SKM-1 treated with dmso at 0.1 percent for 144 hours (cell line): ENCODE measurements at regions not wholly inside any gene's neighbourhood (a gene's known extent, or its start where the extent isn't known, plus 50 kb on each side); places are given as distances from the start of the nearest gene placed in this dataset.
"Not testable (repeated sequence)": the region's sequence is repeated elsewhere in the genome, so short reads cannot be mapped to it uniquely, and the experiment has no call there.

Source experiments
- DNase-seq: peaks from one replicate; lab custom pipeline; 2025; ENCODE audit not compliant: unreplicated experiment; lab: John Stamatoyannopoulos, UW

DNA sequence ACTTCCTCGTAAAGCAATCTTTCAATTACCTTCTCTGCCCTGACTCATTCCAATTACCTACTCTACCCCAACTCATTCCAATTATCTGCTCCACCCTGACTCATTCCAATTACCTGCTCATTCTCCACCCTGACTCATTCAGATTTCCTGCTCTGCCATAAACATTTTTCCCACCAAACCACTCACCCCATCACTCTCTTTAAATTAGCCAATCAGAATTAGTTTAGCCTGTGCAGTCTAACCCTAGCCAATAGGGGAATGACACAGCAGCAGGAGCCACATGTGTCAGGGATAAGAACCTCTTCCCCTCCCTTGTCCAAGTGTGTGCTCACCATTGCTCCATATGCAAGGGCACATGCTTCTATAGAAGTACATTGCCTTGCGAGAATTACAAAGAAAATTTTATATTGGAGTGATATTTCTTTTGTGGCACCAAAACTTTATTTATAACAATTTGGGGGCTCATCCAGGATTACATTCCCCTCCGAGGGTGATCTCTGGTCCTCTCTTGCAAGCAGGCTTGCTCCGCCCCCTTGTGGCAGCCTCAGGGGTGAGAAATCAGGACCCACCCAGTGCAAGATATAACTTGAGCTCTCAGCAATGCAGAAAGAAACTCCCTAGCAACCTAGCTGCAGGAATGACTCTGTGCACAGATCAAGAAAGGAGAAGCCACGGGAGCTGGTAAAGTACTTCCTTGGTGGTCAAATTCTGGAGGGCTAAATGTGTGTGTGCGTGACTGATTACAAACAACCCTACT lies 551.9 kb upstream of the EYS start:
- DNase-seq, result not testable (repeated sequence)

DNA sequence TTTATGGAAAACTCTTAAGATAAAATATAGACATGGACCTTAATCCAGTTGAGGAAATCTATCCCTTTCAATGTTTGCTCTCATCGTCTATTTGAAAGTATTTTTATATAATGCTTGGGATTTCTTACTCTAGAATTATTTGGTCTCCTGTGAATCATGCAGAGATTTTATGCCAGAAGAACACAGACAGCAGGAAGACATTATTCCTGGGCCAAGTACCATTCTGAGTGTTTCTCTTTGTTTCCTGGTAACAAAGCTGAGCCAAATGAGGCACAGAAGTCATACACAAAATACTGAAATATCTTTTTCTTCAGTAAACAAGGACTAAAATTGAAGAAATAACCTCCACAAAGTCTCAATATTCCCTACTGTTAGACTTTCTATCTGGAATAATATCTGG lies 538.2 kb upstream of the EYS start:
- DNase-seq, result no peak

DNA sequence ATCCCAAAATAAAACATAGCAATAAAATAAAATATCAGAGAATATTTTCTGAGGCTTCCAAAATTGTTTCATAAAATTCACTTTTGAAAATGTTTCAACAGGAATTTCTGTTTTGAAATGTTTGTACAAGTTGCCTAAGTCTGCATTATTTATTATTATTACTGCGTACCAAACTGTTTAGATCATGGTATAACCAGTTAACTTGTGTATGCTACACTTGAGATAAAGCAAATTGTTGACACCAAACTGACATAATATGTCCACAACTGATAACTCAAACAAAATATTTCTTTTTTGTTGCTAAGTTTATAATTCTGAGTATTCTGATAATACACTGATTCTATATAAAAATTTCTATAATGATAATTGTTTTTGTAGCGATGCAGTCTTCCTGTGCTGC lies 531.8 kb upstream of the EYS start:
- no peak for DNase-seq

DNA sequence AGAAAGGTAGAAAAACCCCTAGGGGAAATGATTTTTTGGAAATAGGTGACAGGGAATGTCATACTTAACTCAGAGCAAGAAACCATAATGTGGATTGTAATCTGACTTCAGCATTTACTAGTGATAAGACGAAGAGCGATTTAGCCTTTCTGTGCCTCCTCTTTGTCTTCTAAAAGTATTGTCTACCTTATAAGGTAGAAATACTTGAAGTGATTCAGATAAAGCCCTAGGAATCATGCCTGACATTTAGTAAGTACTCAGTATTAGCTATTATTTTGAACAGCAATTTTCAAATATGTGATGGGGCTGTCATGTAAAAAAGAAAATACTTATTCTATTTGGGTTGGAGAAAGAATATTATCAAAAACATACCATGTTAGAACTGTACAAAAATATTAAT lies 525.9 kb upstream of the EYS start:
- no peak for DNase-seq

DNA sequence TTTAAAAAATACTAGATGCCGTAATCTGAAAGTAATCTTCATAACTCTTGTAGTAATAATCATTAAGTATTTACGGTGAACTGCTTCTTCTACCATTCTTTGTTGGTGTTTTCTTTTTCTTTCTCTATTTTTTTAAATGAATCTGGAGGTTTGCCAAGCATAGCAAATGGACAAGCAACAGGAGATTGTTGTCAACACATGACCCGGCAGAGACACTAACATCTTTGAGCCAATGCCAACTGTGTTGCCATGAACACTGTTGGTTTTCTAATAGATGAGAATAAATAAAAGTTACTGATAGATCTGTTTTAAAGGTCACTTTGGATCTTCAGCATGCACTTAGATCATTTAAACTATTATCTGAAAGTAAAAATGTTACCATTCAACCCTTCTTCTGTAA lies 523.6 kb upstream of the EYS start:
- DNase-seq, result no peak

DNA sequence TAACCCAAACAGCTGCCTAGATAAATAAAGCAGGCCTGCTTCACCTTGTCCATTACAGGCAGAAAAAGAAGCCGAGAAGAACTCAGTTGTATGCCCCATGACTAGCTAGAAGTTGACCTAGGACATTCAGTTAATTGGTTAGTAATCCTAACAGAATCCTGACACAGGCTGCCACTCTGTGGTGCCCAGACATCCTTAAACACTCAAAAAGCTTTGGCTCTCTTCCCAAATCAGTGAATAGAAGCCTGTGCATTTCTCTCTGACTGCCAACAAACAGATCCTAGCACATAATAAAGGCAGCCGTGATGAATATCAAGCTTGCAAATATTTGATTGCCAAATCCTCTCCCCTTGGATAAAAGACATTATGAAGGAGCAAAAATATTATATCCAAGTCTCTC lies 519.1 kb upstream of the EYS start:
- no peak for DNase-seq

DNA sequence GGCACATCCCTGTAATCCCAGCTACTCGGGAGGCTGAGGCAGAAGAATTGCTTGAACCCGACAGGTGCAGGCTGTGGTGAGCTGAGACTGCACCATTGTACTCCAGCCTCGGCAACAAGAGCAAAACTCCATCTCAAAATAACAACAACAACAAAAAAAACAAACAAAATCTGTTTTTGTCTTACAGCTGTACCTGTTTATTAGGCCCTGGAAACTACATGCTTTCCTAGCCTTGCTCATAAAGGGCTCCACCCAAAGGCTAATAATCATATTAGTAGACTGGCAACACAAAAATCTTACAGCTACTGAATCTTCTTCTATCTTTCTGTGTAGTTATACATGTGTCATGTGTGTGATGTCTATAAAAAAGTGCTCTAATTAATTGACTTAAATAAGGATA lies 503.9 kb upstream of the EYS start:
- DNase-seq, result no peak

DNA sequence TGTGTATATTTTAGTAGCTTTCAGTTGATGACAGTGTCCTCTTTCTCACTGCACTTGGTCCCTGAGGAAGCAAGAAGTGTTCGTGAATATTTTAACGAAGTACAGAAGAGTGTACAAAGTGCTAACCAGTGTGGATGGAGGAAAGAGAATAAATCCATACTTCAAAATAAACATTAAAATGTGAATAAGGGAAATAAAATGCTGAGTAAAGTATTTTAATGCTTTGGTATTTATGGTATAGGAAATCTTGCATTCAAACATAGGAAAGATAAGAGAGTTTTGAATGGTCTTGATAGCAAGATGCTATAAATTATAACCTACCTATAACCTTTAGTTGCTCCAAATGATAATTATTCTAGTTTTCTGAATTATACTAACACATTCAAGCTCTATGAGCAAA lies 493.4 kb upstream of the EYS start:
- no peak for DNase-seq

DNA sequence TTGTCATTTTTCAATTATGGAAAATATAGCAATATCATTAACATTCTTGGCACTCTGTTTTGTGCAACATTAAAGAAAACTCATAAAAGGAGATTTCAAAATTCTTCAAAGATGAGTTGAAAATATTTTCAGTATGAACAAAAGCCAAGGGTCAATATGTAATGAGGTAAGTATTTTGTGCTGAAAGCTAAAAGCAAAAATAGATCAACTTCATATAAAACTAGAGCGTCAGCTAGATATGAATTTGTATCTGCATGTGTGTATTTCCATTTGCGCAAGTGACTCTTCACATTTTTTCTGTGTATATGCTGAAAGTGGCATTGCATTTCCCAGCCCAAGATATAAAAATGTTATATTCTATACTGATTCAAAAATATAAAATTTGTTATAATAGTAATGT lies 492.1 kb upstream of the EYS start:
- no peak for DNase-seq

DNA sequence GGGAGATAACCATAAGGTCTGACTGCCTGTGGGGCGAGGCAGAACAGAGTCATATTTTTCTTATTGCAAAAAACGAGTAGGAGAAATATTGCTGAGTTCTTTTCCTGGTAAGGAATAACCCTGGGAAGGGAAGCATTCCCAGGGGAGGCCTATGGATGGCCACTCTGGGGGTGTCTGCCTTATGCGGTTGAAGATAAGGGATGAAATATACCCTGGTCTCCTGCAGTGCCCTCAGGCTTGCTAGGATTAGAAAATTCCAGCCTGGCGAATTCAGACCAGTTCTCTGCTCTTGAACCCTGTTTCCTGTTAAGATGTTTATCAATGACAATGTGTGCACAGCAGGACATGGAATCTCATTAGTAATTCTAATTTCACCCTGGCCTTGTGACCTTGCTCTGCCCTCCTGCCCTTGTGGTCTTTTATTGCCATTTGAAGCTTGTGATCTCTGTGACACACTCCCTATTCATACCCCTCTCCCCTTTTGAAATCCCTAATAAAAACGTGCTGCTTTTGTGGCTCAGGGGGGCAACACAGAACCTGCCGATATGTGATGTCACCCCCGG lies 491.1 kb upstream of the EYS start:
- no peak for DNase-seq

DNA sequence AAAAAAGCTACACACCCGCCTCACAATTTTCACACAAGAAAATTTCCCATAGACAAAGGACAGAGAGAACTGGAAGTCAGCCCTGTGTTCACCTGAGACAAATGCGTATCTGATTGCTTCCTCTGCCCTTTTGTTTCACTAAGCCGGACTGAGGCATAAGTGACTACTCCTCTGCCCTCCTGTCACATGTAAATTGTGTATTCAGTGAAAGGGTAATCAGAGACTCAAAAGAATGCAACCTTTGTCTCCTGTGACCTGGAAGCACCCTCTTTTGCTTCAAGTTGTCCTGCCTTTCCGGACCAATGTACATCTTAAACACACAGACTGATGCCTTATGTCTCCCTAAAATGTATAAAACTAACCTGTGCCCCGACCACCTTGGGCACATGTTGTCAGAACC lies 483.8 kb upstream of the EYS start:
- DNase-seq, result no peak

DNA sequence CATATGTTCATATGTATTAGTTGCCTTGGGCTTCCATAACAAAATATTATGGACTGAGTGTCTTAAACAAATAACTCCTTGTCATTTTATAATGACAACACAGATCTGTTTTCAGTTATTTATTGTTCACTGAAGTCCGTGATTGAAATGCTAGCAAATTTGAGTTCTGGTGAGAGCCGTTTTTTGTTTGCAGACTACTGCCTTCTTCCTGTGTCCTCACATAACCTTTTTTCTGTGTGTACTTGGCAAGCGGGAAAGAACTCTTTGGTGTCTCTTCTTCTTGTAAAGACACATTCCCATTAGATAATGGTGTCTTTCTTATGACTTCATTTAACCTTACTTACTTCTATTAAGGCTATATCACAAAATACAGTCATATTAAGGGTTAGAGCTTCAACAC lies 482.9 kb upstream of the EYS start:
- no peak for DNase-seq

DNA sequence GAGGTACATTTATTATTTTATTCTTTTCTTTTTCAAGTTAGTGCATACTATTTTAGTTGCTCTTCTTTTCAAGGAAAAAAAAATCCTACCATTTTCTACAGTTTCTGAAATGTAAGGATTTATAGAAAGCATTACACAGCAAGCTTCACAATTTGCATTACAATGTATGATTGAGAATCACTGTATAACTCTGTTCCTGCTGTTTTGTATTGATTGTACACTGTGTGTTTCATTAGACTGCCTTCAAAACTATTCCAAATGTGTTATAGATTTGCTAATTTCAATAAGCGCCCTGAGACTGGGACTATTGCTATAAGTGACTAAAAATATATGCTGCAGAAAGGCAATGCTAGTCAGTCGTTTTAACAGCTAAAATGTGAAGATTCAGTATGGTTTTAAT lies 479.7 kb upstream of the EYS start:
- no peak for DNase-seq

DNA sequence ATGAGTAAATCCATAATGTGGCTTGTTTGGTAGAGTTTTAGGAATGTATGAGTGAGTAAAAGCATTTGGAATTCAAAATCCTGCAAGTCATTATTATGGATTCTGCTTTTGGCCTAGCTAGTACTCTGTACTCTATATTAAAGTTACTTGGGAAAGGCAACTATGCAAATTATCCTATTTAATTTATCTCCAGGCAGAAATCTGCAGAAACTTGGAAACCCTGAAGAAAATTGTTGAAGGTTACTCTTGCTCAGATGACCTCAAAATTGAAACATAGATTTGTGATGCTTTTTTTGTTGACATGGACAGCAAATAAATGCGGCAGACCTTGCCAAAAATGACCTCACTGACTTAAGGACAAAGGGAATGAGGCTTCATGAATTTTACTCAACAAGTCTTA lies 477.1 kb upstream of the EYS start:
- no peak for DNase-seq

DNA sequence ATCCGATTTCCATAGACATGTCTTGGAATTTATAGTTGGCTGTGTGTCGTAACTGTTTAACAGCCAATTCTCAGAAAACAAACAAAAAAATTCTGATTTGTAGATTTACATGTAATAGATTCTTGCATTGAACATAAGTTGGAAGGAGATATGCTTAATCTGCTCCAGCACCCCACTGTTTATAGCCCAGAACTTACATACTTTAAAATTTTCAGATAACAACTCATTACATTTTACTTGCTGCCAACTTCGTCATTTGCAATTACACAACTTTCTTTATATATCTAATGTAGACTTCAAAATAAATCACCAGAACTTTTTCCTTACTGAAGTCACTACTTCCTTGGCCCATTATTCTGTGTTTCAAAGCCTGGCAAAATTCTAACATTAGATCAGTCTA lies 472.3 kb upstream of the EYS start:
- no peak for DNase-seq

DNA sequence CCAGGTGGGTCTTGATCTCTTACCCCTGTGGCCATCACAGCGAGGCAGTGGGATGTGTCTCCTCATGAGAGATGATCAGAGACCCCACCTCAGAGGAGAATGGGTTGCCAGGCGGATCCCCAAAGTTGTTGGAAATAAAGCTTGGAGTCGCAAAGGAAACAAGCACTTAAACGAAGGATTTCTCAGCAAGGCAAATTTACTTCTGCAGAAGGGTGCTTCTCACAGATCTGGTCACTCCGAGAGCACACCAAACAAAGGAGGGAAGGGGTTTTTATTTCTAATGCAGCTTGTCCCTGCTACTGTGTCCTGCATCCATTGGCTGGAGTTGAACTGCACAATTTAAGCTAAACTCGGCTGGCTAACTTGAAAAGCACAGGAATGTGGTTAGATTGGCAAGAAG lies 466.6 kb upstream of the EYS start:
- no peak for DNase-seq

DNA sequence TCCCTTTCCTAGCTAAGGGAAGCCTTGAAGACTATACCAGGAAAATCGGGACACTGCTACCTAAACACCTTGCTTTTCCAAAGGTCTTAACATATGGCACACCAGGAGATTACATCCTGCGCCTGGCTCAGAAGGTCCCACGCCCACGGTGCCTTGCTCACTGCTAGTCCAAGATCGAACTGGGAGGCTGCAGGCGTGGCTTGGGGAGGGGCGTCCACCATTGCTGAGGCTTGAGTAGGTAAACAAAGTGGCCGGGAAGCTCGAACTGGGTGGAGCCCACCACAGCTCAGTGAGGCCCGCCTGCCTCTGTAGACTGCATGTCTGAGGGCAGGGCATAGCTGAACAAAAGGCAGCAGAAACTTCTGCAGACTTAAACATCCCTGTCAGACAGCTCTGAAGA lies 459.7 kb upstream of the EYS start:
- not testable (repeated sequence) for DNase-seq

DNA sequence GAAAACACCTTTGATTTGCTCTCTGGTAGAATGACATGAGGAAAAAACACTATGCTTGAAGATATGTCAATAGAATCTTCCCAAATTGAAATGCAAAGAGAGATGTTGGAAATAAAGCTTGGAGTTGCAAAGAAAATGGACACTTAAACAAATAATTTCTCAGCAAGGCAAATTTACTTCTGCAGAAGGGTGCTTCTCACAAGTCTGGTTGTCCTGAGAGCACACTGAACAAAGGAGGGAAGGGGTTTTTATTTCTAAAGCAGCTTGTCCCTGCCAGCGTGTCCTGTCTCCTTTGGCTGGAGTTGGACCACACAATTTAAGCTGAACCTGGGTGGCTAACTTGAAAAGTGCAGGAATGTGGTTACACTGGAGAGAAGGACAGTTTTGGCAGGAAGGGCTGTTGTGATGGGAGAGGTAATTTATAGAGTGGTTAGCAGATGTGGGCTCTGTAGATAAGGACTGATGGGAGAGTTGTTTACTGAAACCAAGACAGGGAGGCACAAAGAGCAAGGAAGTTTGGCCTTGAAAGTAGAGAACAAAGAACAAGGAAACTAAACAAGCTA lies 454.6 kb upstream of the EYS start:
- DNase-seq, result no peak

DNA sequence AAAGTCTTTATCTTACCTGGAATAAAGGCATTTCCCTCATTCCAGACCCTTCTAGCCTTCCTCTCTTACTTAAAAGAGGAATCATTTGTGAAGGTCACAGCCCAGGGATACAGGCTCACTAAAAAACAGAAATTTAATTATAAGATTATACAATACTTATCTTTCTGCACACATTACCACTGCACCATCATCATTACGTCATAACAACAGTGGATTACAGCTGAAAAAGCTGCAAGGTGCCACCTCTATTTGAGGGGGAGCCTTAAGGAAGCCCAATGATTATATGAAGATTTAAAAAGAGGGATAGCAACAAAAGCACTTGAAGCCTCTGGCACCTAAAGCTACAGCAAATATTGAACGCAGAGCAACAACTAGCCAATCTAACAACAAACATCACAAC lies 452.9 kb upstream of the EYS start:
- no peak for DNase-seq

DNA sequence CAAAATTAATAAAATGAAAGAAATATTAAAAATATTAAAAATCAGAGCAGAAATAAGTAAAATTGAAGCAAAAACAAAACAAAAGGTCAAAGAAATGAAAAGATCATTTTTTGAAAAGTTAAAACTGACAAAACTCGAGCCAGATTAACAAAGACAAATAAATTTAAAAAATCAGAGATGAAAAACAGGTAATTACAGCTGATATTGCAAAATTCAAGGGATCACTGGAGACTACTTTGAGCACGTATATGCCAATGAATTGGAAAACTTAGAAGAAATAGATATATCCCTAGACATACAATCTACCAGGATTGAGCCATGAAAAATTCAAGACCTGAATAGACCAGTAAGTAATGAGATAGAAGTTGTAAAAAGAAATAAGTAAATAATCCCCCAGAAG lies 446.2 kb upstream of the EYS start:
- no peak for DNase-seq

DNA sequence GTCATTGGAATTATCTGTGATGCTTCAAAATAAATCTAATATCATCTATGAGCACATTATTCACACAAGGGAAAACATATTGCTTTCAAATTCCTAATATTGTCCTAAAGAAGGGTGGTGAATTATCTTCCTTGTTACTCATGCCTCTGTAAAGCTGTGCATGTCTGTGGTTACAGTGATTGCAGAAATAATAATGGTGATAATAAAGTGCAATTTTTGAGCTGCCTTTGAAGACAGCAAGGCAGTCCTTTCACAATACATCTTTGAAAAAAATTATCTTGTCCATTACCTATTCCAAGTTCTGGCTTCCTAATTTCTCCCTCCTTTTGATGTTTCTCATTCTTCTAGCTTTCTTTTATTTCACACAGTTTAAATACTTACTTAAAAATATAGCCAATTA lies 442.1 kb upstream of the EYS start:
- no peak for DNase-seq

DNA sequence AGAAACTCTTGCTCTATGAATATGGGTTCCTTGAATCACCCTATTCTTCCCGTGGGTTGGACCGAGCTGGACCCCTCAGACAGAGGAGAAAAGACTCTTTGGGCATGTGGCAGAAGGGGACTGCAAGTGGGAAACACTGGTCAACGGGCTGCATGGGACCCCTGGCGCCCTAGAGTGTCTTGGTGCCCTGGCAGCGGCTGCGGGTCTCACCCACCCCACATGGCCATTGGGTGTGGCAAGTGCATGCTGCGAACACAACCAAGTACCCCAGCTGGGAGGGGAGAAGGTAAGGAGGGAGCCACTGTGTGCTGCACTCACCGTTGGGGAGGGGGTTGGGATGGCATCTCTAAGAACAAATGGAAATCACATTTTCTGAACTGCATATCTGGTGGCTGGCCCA lies 438.8 kb upstream of the EYS start:
- DNase-seq, result no peak

DNA sequence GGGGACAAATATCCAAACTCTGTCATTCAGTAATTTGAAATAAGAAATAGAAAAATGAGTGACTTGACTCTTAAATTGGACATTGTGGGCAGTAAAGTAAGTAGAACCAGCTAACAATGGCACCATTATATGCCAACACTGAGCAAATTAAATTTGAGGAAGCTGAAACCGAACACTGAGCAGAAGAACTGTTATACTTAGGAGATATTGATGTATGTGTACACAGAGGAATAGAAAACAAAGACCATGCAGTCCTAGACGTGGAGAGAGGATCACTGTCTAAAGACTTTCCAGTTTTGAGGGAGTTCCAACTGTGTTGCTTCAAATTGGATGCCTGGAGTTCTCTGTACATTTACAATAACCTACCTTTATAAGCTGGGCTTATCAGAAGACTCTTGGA lies 427.0 kb upstream of the EYS start:
- no peak for DNase-seq
